HepG2 (cell line): ENCODE measurements at regions not wholly inside any gene's neighbourhood (a gene's known extent, or its start where the extent isn't known, plus 50 kb on each side); places are given as distances from the start of the nearest gene placed in this dataset.

ENCODE experiments used
- SKI ChIP-seq: fragments of 450-650 bp; IDR thresholded peaks from one replicate; pipeline ENCODE4 v1.6.1; 2018; ENCODE audit warnings: mild to moderate bottlenecking; ENCODE audit not compliant: partially characterized antibody
- ZNF101 ChIP-seq: sonication (generic); formaldehyde crosslinking; IDR thresholded peaks from 2 replicates; pipeline ENCODE4 v1.4.0; 2020; ENCODE audit warnings: mild to moderate bottlenecking, low read depth, missing genetic modification reagents, borderline replicate concordance
- TF ChIP-seq, protein P1 (sequence below): sonication (generic); formaldehyde crosslinking; IDR thresholded peaks from 2 replicates; pipeline ENCODE4 v1.5.0; 2020; ENCODE audit warnings: mild to moderate bottlenecking, missing genetic modification reagents, moderate library complexity

DNA sequence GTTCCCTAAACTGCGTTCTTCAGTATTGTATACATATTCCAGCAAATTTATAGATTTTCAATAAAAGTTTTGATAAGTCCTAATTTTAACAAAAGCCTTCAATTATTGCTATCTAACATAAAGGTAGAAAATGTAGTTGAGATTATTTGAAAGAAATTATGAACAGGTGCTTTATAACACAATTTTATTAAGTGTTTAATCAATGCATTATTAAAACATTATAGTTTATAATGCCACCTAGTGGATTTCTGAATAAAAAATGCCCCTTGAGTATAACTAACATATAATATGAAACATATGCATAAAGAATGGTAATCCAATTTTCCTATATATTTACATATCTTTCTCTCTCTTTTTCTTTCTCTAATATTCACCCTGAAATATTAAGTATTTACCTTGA, 515.3 kb downstream of the SLC6A15 start:
- TF ChIP-seq, protein P1, sequence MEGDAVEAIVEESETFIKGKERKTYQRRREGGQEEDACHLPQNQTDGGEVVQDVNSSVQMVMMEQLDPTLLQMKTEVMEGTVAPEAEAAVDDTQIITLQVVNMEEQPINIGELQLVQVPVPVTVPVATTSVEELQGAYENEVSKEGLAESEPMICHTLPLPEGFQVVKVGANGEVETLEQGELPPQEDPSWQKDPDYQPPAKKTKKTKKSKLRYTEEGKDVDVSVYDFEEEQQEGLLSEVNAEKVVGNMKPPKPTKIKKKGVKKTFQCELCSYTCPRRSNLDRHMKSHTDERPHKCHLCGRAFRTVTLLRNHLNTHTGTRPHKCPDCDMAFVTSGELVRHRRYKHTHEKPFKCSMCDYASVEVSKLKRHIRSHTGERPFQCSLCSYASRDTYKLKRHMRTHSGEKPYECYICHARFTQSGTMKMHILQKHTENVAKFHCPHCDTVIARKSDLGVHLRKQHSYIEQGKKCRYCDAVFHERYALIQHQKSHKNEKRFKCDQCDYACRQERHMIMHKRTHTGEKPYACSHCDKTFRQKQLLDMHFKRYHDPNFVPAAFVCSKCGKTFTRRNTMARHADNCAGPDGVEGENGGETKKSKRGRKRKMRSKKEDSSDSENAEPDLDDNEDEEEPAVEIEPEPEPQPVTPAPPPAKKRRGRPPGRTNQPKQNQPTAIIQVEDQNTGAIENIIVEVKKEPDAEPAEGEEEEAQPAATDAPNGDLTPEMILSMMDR (CRISPR knock-in tag): no peak
- TF ChIP-seq SKI (no peak), ZNF101 (no peak)
